Ecto neural progenitor cell (in vitro differentiated cells): ENCODE measurements at regions not wholly inside any gene's neighbourhood (a gene's known extent, or its start where the extent isn't known, plus 50 kb on each side); places are given as distances from the start of the nearest gene placed in this dataset.

Experiments used
- DNase-seq: peaks from one replicate; pipeline ENCODE4 v3.0.0-alpha.2; 2018; ENCODE audit warnings: low spot score

GRCh38 chr3:187618722-187619121 is 51.5 kb downstream of the SST start:
- no peak for DNase-seq

DNA sequence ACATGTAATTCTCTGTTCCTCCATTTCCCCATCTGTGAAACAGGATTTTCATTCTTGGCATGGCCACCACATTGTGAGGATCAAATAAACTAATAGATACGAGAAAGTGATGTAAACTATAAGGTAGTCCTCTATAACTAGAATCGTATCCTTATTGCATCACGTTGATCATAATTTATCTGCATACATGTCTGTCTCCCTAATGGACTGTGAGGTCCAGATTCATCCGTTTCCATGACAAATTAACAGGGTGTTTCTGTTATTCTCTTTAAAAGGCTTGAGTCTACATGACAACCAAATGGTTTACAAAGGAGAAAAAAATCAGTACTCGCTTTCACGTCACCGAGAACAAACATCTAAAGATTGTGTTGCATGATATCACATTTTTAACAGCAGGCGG is 53.0 kb downstream of the SST start:
- no peak for DNase-seq

GRCh38 chr3:187616307-187616972 is 53.8 kb downstream of the SST start:
- DNase-seq, result peak; percentile 58

DNA sequence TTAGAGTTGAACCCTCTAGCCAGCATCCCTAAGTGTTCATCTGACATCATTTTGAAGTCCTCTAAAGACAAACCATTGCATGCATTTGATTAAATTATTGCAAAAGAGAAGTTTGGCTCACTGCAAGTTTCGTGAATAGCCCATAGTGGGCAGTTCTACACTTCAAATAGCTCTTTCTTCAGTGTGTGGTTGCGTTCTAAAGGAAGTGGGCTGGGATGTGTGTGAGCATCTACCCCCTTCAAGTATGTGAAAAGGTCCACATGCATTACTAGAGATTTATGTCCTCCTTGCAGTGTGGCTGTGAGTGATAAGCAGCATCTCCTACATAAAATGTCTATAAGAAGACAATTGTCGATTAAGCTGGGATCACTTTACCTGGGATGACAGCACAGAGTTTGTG is 54.6 kb downstream of the SST start:
- no peak for DNase-seq

- no peak for DNase-seq
These were observed 57.5 kb downstream of the SST start for GRCh38 chr3:187612656-187613055.

DNA sequence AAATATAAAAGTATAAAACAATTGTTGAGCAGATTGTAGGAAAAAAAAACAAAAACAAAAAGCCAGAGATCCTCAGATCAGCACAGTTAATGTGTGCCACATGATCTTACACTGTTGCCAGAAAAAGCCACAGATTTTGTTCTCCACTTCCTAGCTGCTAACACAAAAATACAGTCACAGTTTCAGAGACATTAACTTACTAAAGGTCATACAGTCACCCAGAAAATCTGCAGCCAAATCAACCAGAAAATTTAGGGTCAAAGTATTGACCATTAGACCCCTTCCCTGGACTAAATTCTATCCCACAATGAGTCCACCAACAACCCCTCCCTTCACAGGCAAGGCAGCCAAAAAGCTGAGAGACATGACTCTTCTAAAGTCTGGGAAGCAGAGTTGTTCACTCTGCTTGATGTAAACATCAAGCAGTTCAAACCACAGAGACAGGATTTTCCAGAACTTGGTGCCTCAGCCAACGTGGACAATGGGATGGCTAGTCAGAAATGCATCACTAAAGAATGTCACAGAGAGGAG is 59.1 kb downstream of the SST start:
- DNase-seq, result no peak

- no peak for DNase-seq
These were observed 75.9 kb downstream of the SST start for GRCh38 chr3:187594272-187594671.

DNA sequence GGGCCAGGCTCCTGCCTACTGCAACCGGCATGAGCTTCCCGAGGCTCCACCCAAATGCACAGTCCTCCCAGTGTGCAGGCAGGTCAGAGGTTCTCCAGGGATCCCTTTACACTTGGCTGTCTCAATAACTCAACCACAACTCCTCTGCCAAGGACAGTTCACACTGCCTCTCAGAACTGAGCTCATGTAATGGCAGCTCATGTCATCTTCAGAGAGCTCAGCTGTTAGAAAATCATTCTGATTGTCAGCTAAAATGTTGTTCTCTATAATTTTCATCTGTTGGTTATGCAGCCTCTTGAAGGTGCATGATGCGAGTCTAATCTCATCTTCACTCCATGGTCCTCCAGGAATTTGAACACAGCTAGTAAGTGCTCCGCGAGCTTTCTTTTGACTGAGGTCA is 76.7 kb downstream of the SST start:
- no peak for DNase-seq

DNA sequence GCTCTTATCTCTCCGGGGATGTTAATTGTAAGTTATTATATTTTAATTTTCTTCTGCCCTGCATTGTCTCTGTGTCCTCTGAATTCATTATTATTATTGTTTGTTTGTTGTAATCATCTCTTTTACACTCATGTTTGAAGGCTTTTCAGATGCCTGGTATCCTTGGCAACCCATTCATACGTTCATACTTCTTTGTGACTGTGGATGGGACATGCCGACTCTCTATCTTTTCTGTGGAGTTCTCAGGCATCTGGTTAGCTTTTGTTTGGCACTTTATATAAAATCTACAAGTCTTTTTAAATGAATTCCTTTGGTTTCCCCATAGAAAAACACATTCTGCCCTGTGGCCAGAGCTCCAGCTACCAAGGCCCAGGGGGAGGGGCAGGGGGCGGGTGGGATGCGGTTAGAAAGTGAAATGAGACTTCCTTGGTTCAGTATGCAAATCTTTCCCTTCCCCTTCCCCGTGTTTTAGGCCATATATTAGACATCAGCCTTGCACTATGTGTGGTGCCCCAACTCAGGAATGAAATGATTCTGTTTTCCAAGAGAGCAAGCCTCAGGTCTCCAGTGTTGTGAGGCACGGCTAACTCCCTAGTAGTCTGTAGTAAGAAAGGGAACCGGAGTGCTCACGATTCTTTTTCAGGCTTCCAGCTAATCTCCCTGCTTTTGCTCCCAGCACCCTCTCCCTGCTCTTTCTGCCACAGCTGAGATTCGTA is 79.2 kb downstream of the SST start:
- DNase-seq, result no peak

- DNase-seq, result no peak
These were observed 83.1 kb downstream of the SST start for GRCh38 chr3:187587076-187587475.

DNA sequence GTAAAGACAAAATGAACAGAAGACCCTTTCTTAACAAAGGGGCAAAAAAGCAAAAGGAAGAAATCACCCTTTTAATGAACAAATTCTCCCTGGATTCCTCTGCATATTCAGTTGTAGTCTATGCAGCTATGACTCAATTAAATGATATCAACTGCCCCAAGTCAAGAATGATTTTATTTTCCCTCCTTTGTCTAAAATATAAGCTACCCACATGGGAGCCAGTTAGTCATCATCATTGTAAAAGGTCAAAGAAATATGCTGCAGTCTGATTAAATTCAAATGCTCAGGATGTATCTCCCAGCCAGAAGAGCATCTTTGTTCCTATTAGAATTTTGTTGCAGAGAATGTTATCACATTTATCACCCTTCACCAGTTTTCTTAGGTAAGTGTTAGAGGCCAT is 84.0 kb downstream of the SST start:
- no peak for DNase-seq

DNA sequence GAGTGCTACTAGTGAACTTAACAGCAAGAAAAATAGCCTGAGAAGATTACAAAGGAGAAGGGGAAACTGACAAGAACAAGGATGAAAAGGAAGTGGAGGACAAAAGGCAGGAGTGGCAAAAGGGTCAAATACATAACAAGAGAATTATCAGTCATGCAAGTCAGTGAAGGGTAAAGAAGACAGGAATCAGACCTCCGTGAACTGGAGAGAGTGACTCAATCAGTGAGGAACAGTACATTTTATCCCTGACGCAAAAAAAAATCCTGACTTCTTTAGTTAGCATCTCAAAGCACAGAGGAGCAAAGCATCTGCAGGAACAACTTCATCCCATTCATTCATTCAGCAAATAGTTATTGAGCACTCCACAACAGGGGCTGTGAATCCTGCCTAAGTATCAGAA is 97.8 kb downstream of the SST start:
- no peak for DNase-seq

- DNase-seq, result no peak
These were observed 98.5 kb downstream of the SST start for GRCh38 chr3:187571701-187572100.

- no peak for DNase-seq
These were observed 99.4 kb downstream of the SST start for GRCh38 chr3:187570776-187571175.

GRCh38 chr3:187568171-187568570 is 102.0 kb downstream of the SST start:
- no peak for DNase-seq

DNA sequence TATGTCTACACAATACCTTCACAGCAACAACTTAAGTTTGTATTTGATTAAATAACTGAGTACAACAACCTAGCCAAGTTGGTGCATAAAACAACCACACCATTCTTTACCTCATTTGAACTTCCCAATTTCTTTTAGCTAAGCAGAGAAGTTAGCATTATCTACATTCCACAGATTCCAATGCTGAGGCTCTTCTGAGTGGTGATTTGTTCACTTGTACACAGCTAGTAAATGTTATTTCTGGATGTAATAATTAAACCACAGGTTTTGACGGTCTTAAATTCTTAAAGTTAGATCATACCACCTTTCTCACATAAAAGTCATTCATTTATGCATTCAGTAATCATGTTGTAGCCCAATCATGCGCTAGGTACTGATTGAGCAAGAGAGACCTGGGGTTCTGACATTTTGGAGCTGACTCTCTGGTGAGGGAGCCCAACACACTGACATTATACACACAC is 102.5 kb downstream of the SST start:
- DNase-seq, result no peak

GRCh38 chr3:187567021-187567420 is 103.2 kb downstream of the SST start:
- no peak for DNase-seq

- DNase-seq, result no peak
These were observed 104.5 kb downstream of the SST start for GRCh38 chr3:187565701-187566100.

DNA sequence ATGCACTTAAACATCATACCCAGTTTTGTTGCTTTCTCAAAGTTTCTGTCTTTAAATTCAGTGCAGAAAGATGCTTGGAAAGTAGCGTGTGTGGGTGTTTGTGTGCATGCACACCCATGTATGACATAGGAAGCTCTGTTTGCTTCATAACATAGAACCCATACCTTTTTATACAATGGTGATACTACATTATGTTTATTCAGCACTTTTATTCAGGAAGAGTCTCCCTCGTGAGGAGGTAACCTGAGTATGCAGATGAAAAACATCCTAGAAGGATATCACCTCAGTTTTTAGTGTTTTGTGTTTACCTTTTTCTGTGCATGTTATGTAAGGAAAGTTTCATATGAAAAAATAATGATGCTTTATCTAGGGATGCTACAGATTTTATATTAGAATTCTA is 111.2 kb downstream of the SST start:
- DNase-seq, result no peak

GRCh38 chr3:187551416-187551815 is 118.8 kb downstream of the SST start:
- DNase-seq, result no peak

DNA sequence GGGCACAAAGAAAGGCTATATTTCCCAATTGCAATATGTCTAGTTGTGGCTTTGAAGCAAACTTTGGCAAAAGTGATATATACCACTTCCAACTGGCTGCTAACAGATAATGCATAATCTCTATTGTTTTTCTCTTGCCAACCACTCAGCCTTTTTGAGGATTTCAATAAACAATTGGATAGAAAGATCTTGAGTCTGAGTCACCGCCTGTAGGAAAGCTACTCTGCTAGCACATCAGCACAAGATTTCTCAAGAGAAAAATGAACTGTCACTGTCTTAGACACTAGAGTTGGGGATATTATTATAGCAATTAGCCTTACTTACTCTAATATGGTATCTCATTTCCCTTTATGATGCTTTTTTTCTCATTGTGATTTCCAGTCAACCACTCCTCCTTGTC is 119.7 kb downstream of the SST start:
- no peak for DNase-seq

DNA sequence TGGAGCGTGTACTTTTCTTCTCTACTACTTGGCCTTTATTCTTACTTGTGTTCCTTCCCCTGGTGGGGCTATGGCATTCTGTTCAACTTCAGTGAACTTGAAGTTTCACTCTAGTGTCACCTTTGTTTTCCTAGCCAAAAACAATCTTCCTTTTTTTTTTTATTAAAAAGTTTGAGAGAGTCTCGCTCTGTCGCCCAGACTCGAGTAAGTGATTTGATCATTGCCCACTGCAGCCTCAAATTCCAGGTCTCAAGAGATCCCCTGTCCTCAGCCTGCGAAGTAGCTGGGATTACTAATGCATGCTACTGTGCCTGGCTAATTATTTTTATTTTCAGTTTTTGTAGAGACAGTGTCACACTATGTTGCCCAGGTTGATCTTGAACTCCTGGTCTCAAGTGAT is 124.8 kb downstream of the SST start:
- DNase-seq, result no peak

- no peak for DNase-seq
These were observed 125.9 kb downstream of the SST start for GRCh38 chr3:187544326-187544725.

DNA sequence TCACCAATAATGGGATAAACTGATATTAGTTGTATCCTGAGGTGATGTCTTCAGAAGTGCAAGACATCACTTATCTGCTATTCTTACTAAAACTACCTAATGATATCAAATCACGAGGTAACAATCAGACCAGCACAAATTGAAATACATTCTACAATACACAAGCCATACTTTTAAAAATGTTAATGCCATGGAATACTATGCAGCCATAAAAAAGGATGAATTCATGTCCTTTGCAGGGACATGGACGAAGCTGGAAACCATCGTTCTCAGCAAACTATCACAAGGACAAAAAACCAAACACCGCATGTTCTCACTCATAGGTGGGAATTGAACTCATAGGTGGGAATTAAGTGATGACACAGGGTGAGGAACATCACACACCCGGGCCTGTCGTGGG is 129.3 kb downstream of the SST start:
- no peak for DNase-seq
